Right ventricle myocardium inferior (tissue), 1 donor: ENCODE measurements at regions not wholly inside any gene's neighbourhood (a gene's known extent, or its start where the extent isn't known, plus 50 kb on each side); places are given as distances from the start of the nearest gene placed in this dataset.
A peak's percentile ranks its signal among the peaks of the same experiment; 100 is the strongest.

Experiments used
- ATAC-seq: fragments of 200-7000 bp; cut with Tn5 transposase; one replicate; pipeline ENCODE4 v1.9.1; 2020; ENCODE audit warnings: mild to moderate bottlenecking, moderate library complexity
- DNase-seq: peaks from one replicate; pipeline ENCODE4 v3.0.0; 2021; ENCODE audit errors: missing footprints
- intact Hi-C: fragments of 100-400 bp; cut with DNase I; formaldehyde crosslinking; loops from one replicate; pipeline ENCODE4 v1.11.0; 2022
- donor health status: DM: no; HTN: yes; CAD: no; lungs with severe emphysema.

- ATAC-seq: peak; percentile 55
- intact Hi-C loops: no loop called here
- DNase-seq: no peak
Observed at GRCh38 chr2:15058015-15058720, 425.7 kb downstream of the LRATD1 start.

- ATAC-seq: peak; percentile 66
- intact Hi-C loops: no loop called here
- DNase-seq: no peak
Observed at GRCh38 chr2:15058721-15059157, 426.2 kb downstream of the LRATD1 start.

- ATAC-seq: no peak
- no peak for DNase-seq
- intact Hi-C loops: no loop called here
Observed at GRCh38 chr2:15059870-15060512, 427.5 kb downstream of the LRATD1 start.

GRCh38 chr2:15061268-15061667 is 428.8 kb downstream of the LRATD1 start:
- DNase-seq (no peak), ATAC-seq (no peak)
- intact Hi-C loops: no loop called here

- intact Hi-C loops: no loop called here
- DNase-seq: no peak
- ATAC-seq: no peak
Observed at GRCh38 chr2:15066138-15066537, 433.6 kb downstream of the LRATD1 start.

GRCh38 chr2:15069149-15069548 is 436.6 kb downstream of the LRATD1 start:
- intact Hi-C loops: no loop called here
- ATAC-seq: peak; percentile 65
- DNase-seq: no peak

GRCh38 chr2:15072836-15073235 is 440.3 kb downstream of the LRATD1 start:
- intact Hi-C loops: no loop called here
- ATAC-seq: no peak

GRCh38 chr2:15073664-15074063 is 441.1 kb downstream of the LRATD1 start:
- no peak for ATAC-seq
- intact Hi-C loops: no loop called here
- no peak for DNase-seq

More at GRCh38 chr2:15072836-15073235, 440.3 kb downstream of the LRATD1 start:
- no peak for DNase-seq

- ATAC-seq (no peak), DNase-seq (no peak)
- intact Hi-C loops: no loop called here
Observed at GRCh38 chr2:15074319-15074718, 441.8 kb downstream of the LRATD1 start.

GRCh38 chr2:15074751-15075700 is 442.5 kb downstream of the LRATD1 start:
- no peak for ATAC-seq
- intact Hi-C loops: no loop called here
- no peak for DNase-seq

GRCh38 chr2:15076668-15077067 is 444.2 kb downstream of the LRATD1 start:
- ATAC-seq (no peak), DNase-seq (no peak)
- intact Hi-C loops: no loop called here

- intact Hi-C loops: no loop called here
- no peak for DNase-seq
- ATAC-seq: no peak
Observed at GRCh38 chr2:15081356-15081755, 448.8 kb downstream of the LRATD1 start.

- DNase-seq (no peak), ATAC-seq (no peak)
- intact Hi-C loops: no loop called here
Observed at GRCh38 chr2:15082105-15083058, 449.9 kb downstream of the LRATD1 start.

- ATAC-seq (no peak), DNase-seq (no peak)
- intact Hi-C loops: no loop called here
Observed at GRCh38 chr2:15084826-15085489, 452.4 kb downstream of the LRATD1 start.

- DNase-seq (no peak), ATAC-seq (no peak)
- intact Hi-C loops: no loop called here
Observed at GRCh38 chr2:15092181-15092580, 459.7 kb downstream of the LRATD1 start.

- ATAC-seq: no peak
- intact Hi-C loops: no loop called here
- DNase-seq: no peak
Observed at GRCh38 chr2:15092691-15093090, 460.2 kb downstream of the LRATD1 start.

- ATAC-seq (no peak), DNase-seq (no peak)
- intact Hi-C loops: no loop called here
Observed at GRCh38 chr2:15094161-15094560, 461.6 kb downstream of the LRATD1 start.

- DNase-seq (no peak), ATAC-seq (no peak)
- intact Hi-C loops: no loop called here
Observed at GRCh38 chr2:15096873-15097272, 464.3 kb downstream of the NBAS start.
